Pulmonary artery endothelial cell (primary cell): ENCODE measurements at regions not wholly inside any gene's neighbourhood (a gene's known extent, or its start where the extent isn't known, plus 50 kb on each side); places are given as distances from the start of the nearest gene placed in this dataset.
"Not testable (repeated sequence)": the region's sequence is repeated elsewhere in the genome, so short reads cannot be mapped to it uniquely, and the experiment has no call there.

Experiments
- DNase-seq: peaks from one replicate; pipeline ENCODE4 v3.0.0-alpha.2; 2011; ENCODE audit warnings: low read depth, low spot score

GRCh38 chr6:84879385-84879784 lies 115.0 kb upstream of the TBX18 start:
- not testable (repeated sequence) for DNase-seq

- no peak for DNase-seq
These were observed 113.3 kb upstream of the TBX18 start for GRCh38 chr6:84877515-84878210.

GRCh38 chr6:84876723-84877514 lies 112.5 kb upstream of the TBX18 start:
- DNase-seq: no peak

GRCh38 chr6:84872996-84873723 lies 108.8 kb upstream of the TBX18 start:
- DNase-seq: no peak

- DNase-seq: no peak
These were observed 107.5 kb upstream of the TBX18 start for GRCh38 chr6:84871925-84872324.

GRCh38 chr6:84870672-84871071 lies 106.3 kb upstream of the TBX18 start:
- DNase-seq: no peak

GRCh38 chr6:84868149-84868548 lies 103.8 kb upstream of the TBX18 start:
- DNase-seq: no peak

GRCh38 chr6:84867521-84867920 lies 103.1 kb upstream of the TBX18 start:
- DNase-seq: no peak

- DNase-seq: no peak
These were observed 102.3 kb upstream of the TBX18 start for GRCh38 chr6:84866715-84867114.

GRCh38 chr6:84865372-84865771 lies 101.0 kb upstream of the TBX18 start:
- DNase-seq: not testable (repeated sequence)

- DNase-seq: no peak
These were observed 98.4 kb upstream of the TBX18 start for GRCh38 chr6:84862843-84863242.

GRCh38 chr6:84860920-84861319 lies 96.5 kb upstream of the TBX18 start:
- no peak for DNase-seq

- no peak for DNase-seq
These were observed 96.1 kb upstream of the TBX18 start for GRCh38 chr6:84860509-84860908.

- DNase-seq: no peak
These were observed 90.5 kb upstream of the TBX18 start for GRCh38 chr6:84854811-84855400.

- DNase-seq: no peak
These were observed 89.5 kb upstream of the TBX18 start for GRCh38 chr6:84853901-84854300.

GRCh38 chr6:84848960-84849359 lies 84.6 kb upstream of the TBX18 start:
- no peak for DNase-seq

- DNase-seq: no peak
These were observed 83.2 kb upstream of the TBX18 start for GRCh38 chr6:84847390-84848160.

- DNase-seq: no peak
These were observed 78.2 kb upstream of the TBX18 start for GRCh38 chr6:84842525-84843166.

- DNase-seq: not testable (repeated sequence)
These were observed 72.9 kb upstream of the TBX18 start for GRCh38 chr6:84837068-84837866.

- DNase-seq: no peak
These were observed 72.0 kb upstream of the TBX18 start for GRCh38 chr6:84836366-84836765.
